HG03280 (cell line): ENCODE measurements at regions not wholly inside any gene's neighbourhood (a gene's known extent, or its start where the extent isn't known, plus 50 kb on each side); places are given as distances from the start of the nearest gene placed in this dataset.
"Not testable (repeated sequence)": the region's sequence is repeated elsewhere in the genome, so short reads cannot be mapped to it uniquely, and the experiment has no call there.

Experiments
- ATAC-seq: cut with Tn5 transposase; IDR thresholded peaks from one replicate; pipeline ENCODE4 v1.9.1; 2021; ENCODE audit warnings: mild to moderate bottlenecking, moderate library complexity; ENCODE audit not compliant: unreplicated experiment

- ATAC-seq = peak; percentile 65
These were observed 202.7 kb upstream of the SPOPL start for GRCh38 chr2:138298900-138299299.

DNA sequence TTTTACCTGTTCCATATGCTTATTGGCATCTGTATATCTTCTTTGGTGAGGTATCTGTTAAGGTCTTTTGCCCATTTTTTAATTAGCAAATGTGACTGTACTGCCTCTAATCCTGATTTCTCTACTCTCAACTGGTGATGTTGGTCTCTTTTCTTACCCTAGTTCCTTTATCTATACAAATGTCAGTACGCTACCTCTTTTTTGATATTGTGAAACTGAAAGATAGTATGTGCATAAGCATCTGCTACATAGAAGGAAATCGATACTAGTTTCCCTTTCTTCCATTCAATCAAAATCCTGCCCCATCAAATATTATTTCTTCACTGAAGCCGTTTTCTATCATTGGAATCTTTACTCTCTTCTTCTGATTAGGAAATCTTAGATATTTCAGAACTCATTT lies 194.9 kb upstream of the SPOPL start:
- ATAC-seq = peak; percentile 74

GRCh38 chr2:138307099-138307498 lies 194.5 kb upstream of the SPOPL start:
- no peak for ATAC-seq

DNA sequence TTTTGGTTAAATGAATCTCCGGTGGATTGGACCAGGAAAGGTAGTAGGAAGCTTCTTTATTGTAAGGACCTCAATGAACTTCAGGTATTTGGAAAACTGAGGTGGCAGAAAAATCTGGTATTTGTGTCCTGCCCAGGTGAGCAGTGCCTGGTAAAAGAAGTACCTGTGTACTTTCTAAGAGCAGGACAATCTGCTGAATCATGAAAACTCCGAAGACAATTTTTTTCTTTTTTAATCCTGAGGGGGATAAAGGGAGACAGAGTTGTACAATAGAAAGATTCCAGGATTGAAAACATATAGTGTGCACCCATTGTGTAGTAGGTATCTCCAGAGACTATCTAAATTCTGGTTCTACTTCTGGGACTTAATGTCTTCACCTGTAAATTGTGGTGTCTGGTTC lies 191.8 kb upstream of the SPOPL start:
- ATAC-seq = no peak

DNA sequence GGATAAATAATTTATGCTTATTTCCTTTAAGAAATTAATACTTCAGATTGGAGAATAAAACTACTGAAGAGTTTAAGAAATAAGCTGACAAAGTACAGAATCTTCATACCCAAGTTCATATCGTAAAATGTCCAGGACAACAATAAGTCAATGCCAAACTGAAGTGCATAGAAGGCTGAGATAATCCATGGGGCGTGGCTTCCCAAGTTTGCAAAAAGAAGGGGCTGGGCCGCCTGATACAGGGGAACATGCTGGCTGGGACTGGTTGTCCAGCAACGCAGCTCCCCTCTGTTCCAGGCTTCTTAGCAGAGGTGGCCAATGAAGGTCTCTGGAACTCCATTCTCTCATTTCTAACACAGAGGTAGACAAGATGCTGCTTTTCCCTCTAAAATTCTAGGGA lies 189.5 kb upstream of the SPOPL start:
- ATAC-seq = no peak

DNA sequence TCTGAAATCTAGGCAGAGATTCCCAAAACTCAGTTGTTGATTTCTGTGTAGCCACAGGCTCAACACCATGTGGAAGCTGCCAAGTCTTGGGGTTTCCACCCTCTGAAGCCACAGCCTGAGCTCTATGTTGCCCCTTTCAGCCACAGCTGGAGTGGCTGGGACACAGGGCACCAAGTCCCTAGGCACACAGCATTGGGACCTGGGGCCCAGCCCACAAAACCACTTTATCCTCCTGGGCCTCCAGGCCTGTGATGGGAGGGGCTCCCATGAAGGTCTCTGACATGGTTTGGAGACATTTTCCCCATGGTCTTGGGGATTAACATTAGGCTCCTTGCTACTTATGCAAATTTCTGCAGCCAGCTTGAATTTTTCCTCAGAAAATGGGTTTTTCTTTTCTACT lies 186.0 kb upstream of the SPOPL start:
- not testable (repeated sequence) for ATAC-seq

GRCh38 chr2:138319616-138320015 lies 182.0 kb upstream of the SPOPL start:
- ATAC-seq = no peak

- ATAC-seq = no peak
These were observed 180.1 kb upstream of the SPOPL start for GRCh38 chr2:138321458-138321857.

- no peak for ATAC-seq
These were observed 178.0 kb upstream of the SPOPL start for GRCh38 chr2:138323382-138324067.

- ATAC-seq = no peak
These were observed 177.3 kb upstream of the SPOPL start for GRCh38 chr2:138324068-138324771.

DNA sequence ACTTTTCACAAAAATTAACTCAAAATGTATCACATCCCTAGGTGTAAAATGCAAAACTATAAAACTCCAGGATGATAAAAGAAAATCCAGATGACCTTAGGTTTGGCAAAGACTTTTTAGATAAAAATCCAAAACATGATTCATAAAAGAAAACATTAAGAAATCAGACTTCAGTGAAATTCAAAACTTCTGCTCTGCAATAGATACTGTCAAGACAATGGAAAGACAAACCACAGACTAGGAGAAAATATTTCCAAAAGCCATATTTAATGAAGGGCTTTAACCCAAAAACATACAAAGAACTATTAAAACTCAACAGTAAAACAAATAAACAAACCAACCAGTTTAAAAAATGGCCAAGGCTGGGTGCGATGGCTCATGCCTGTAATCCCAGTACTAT lies 173.6 kb upstream of the SPOPL start:
- no peak for ATAC-seq

GRCh38 chr2:138329162-138329561 lies 172.4 kb upstream of the SPOPL start:
- no peak for ATAC-seq

- ATAC-seq = no peak
These were observed 172.0 kb upstream of the SPOPL start for GRCh38 chr2:138329591-138329990.

DNA sequence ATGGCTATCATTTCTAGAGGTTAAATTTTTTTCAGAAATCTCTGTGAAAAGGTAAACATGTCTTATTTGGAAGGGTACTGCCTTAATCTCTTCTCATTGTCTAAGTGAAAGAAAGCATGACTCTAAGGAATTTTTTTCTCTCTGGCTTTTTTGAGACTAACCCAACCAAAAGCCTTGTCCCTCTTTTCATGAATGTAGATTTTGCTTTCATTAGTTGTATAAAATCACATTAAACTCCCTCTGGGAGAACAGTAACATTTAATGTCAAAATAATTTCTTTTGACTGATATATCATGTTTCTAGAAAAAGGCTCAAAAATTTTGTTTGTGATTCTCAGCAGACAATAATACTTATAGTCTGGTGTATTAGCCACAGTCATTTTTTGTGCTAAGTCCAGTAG lies 168.4 kb upstream of the SPOPL start:
- ATAC-seq = no peak

- no peak for ATAC-seq
These were observed 167.9 kb upstream of the SPOPL start for GRCh38 chr2:138333677-138334076.

- ATAC-seq = no peak
These were observed 167.2 kb upstream of the SPOPL start for GRCh38 chr2:138334323-138334722.

DNA sequence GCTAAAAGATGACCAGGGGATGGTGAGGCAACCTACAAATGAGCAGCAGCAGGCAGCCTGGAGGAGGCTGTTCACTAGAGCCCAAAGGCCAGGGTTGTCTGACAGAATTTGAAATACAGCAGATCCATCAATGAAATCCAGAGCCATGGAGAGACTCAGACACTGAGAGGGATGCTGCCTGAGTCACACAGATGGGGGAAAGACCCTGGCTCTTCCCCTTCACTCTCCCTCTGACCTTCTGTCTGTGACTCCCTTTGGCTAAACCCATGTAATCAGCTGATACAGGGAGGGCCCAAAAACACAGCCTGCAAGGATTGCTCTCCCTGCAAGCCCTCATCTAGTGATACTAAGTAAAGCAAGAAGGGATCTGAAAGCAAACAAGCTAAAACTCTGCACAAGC lies 166.5 kb upstream of the SPOPL start:
- ATAC-seq = no peak

DNA sequence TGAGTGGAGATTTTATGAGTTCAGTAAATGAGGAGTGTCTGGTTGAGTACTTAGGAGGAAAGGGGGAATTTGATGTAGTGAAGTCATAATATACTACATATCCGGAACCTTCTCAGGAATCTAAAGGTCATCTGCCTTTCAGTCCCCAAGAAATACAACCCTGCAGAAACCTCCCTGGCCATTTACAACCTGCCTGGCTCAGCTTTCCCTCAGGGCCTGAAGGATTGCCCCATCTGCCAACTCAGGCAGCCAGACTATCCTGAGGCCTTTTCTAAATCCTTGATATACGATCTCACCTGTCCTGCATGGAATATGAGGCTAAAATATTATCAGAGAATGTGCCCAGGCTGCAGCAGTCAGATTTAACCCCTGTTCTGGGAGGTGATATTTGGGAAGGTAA lies 165.4 kb upstream of the SPOPL start:
- no peak for ATAC-seq

- no peak for ATAC-seq
These were observed 146.3 kb upstream of the SPOPL start for GRCh38 chr2:138355244-138355643.

DNA sequence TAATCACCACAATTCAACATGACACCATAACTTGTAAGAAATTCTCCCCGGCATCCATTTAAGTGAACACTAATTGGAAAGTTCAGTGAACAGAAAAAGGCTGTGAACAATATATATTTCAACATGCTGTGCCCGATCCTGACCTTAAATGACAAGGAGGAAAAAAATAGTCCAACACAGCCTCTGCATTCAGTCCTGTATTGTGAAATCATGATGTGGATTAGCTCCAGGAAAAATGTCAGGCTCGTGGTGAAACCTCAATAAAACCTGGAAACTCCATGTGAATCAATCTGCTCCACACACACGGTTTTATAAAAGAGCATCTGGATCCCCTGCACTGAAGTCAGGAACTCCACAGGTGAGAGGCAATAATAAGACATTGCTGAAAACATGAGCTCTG lies 145.4 kb upstream of the SPOPL start:
- ATAC-seq = no peak

DNA sequence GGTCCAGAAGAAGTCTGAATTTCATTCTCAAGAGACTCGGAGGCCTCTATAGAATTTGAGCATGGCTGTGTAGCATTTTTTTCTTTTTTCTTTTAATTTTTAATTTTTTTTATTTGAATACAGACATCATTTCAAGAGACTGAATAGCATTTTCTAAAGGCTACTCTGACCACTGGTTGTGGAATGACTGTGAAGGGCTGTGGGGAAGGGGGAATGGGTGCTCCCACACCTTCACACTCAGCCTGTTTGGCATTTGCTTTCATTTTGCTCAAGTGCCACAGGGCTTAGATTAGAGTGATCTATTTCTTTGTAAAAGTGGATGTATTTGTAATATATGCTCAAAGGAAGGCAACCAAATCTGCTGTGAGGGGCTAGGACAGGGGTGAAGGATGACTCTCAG lies 142.0 kb upstream of the SPOPL start:
- ATAC-seq = no peak

GRCh38 chr2:138364554-138365162 lies 136.9 kb upstream of the SPOPL start:
- ATAC-seq = no peak
